SK-N-SH (cell line): ENCODE measurements at regions not wholly inside any gene's neighbourhood (a gene's known extent, or its start where the extent isn't known, plus 50 kb on each side); places are given as distances from the start of the nearest gene placed in this dataset.

Source experiments
- CTCF ChIP-seq: fragments of 200-600 bp; sonication (generic); IDR thresholded peaks from 2 replicates; pipeline ENCODE4 v1.6.1; 2017; ENCODE audit warnings: antibody characterized with exemption, mild to moderate bottlenecking, moderate library complexity
- FOSL2 ChIP-seq: IDR thresholded peaks from 2 replicates; pipeline ENCODE4 v1.4.0; 2012; ENCODE audit warnings: low read depth, mild to moderate bottlenecking, moderate library complexity, borderline replicate concordance
- IRF3 ChIP-seq: fragments of 150-350 bp; IDR thresholded peaks from 2 replicates; pipeline ENCODE4 v1.6.1; 2016; ENCODE audit warnings: mild to moderate bottlenecking, low read depth, low read length
- MXI1 ChIP-seq: IDR thresholded peaks from 2 replicates; pipeline ENCODE4 v1.6.1; 2012; ENCODE audit warnings: mild to moderate bottlenecking, low read depth, low read length, improper control_type of control experiment
- NFIC ChIP-seq: IDR thresholded peaks from 2 replicates; pipeline ENCODE4 v1.4.0; 2012; ENCODE audit warnings: borderline replicate concordance
- POLR2AphosphoS5 ChIP-seq: IDR thresholded peaks from 2 replicates; pipeline ENCODE4 v1.6.1; 2012; ENCODE audit warnings: low read depth, low read length
- TAF1 ChIP-seq: IDR thresholded peaks from 2 replicates; pipeline ENCODE4 v1.6.1; 2012; ENCODE audit warnings: low read depth, mild to moderate bottlenecking, low read length, moderate library complexity, borderline replicate concordance
- ZBTB33 ChIP-seq: IDR thresholded peaks from 2 replicates; pipeline ENCODE4 v1.4.0; 2012; ENCODE audit warnings: low read depth, borderline replicate concordance
- TF ChIP-seq, protein P1 (sequence below): IDR thresholded peaks from 2 replicates; pipeline ENCODE4 v1.6.1; 2012; ENCODE audit warnings: mild to moderate bottlenecking, low read depth, low read length, moderate library complexity
- TF ChIP-seq, protein P2 (sequence below): IDR thresholded peaks from 2 replicates; pipeline ENCODE4 v1.4.0; 2012; ENCODE audit warnings: low read depth

GRCh38 chr13:74046431-74046830 lies 87.8 kb downstream of the KLF12 start:
- no peak for TF ChIP-seq TAF1
- TF ChIP-seq CTCF = no peak
- no peak for TF ChIP-seq NFIC
- TF ChIP-seq IRF3 = no peak
- no peak for TF ChIP-seq POLR2AphosphoS5
- no peak for TF ChIP-seq ZBTB33
- TF ChIP-seq, protein P1, sequence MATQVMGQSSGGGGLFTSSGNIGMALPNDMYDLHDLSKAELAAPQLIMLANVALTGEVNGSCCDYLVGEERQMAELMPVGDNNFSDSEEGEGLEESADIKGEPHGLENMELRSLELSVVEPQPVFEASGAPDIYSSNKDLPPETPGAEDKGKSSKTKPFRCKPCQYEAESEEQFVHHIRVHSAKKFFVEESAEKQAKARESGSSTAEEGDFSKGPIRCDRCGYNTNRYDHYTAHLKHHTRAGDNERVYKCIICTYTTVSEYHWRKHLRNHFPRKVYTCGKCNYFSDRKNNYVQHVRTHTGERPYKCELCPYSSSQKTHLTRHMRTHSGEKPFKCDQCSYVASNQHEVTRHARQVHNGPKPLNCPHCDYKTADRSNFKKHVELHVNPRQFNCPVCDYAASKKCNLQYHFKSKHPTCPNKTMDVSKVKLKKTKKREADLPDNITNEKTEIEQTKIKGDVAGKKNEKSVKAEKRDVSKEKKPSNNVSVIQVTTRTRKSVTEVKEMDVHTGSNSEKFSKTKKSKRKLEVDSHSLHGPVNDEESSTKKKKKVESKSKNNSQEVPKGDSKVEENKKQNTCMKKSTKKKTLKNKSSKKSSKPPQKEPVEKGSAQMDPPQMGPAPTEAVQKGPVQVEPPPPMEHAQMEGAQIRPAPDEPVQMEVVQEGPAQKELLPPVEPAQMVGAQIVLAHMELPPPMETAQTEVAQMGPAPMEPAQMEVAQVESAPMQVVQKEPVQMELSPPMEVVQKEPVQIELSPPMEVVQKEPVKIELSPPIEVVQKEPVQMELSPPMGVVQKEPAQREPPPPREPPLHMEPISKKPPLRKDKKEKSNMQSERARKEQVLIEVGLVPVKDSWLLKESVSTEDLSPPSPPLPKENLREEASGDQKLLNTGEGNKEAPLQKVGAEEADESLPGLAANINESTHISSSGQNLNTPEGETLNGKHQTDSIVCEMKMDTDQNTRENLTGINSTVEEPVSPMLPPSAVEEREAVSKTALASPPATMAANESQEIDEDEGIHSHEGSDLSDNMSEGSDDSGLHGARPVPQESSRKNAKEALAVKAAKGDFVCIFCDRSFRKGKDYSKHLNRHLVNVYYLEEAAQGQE = no peak
- TF ChIP-seq, protein P2, sequence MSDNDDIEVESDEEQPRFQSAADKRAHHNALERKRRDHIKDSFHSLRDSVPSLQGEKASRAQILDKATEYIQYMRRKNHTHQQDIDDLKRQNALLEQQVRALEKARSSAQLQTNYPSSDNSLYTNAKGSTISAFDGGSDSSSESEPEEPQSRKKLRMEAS = no peak
- no peak for TF ChIP-seq MXI1
- TF ChIP-seq FOSL2 = no peak
